SK-N-SH (cell line): ENCODE measurements at regions not wholly inside any gene's neighbourhood (a gene's known extent, or its start where the extent isn't known, plus 50 kb on each side); places are given as distances from the start of the nearest gene placed in this dataset.

Experiments
- CTCF ChIA-PET: fragments of 300-600, 350-600 bp; formaldehyde crosslinking; extraction: SDS; loops from one replicate; lab custom pipeline; 2021; lab: Yijun Ruan, JAX
- POLR2A ChIA-PET: fragments of 350-600 bp; sonication (Branson Sonifier 250); formaldehyde crosslinking; extraction: SDS; loops from one replicate; lab custom pipeline; 2020; ENCODE audit warnings: antibody characterized with exemption, inconsistent platforms; lab: Yijun Ruan, JAX
- DNase-seq: peaks from one replicate; pipeline ENCODE4 v3.0.0; 2012
- H2AFZ ChIP-seq: fragments of 200-600 bp; sonication (generic); 2 replicates; pipeline ENCODE4 v1.8.1; 2016; ENCODE audit warnings: antibody characterized with exemption, mild to moderate bottlenecking, low read depth
- H3F3A ChIP-seq: fragments of 200-600 bp; sonication (generic); replicated peaks from 2 replicates; pipeline ENCODE3; 2016; ENCODE audit warnings: antibody characterized with exemption, mild to moderate bottlenecking; ENCODE audit not compliant: insufficient read depth
- H3K27ac ChIP-seq, 2 experiments: fragments of 200-500 bp in 1 of 2; fragments of 200-600 bp in 1 of 2; sonication (Bioruptor generic) in 1 of 2; sonication (generic), shearing (Covaris generic) in 1 of 2; 2 replicates each; pipeline versions ENCODE4 v1.5.1 to v1.6.1; 2014 to 2016; ENCODE audit warnings: low read depth in 2 of 2, inconsistent platforms in 1 of 2, low read length in 1 of 2, mild to moderate bottlenecking in 1 of 2, mixed read lengths in 1 of 2
- H3K27me3 ChIP-seq: fragments of 200-600 bp; sonication (generic), shearing (Covaris generic); 2 replicates; pipeline ENCODE4 v1.6.1; 2016; ENCODE audit warnings: mixed run types; ENCODE audit not compliant: insufficient read depth
- H3K36me3 ChIP-seq, 2 experiments: fragments of 200-500 bp in 1 of 2; fragments of 200-600 bp in 1 of 2; sonication (Bioruptor generic) in 1 of 2; sonication (generic) in 1 of 2; replicated peaks in 1 of 2; 2 replicates each; pipeline versions ENCODE3 to v1.5.1; 2014 to 2016; ENCODE audit warnings: low read length in 1 of 2, mild to moderate bottlenecking in 1 of 2; ENCODE audit not compliant: insufficient read depth in 2 of 2, control insufficient read depth in 1 of 2
- H3K4me1 ChIP-seq, 2 experiments: fragments of 200-500 bp in 1 of 2; fragments of 200-600 bp in 1 of 2; sonication (Bioruptor generic) in 1 of 2; sonication (generic), shearing (Covaris generic) in 1 of 2; 2 replicates each; pipeline versions ENCODE4 v1.5.1 to v1.6.1; 2014 to 2016; ENCODE audit warnings: low read depth in 1 of 2, low read length in 1 of 2, mixed run types in 1 of 2; ENCODE audit not compliant: insufficient read depth in 2 of 2, control insufficient read depth in 1 of 2
- H3K4me2 ChIP-seq: fragments of 200-600 bp; sonication (generic), shearing (Covaris generic); 2 replicates; pipeline ENCODE4 v1.6.1; 2017; ENCODE audit warnings: mixed run types
- H3K4me3 ChIP-seq, 2 experiments: fragments of 200-500 bp in 1 of 2; fragments of 200-600 bp in 1 of 2; sonication (Bioruptor generic) in 1 of 2; sonication (generic), shearing (Covaris generic) in 1 of 2; 2 replicates each; pipeline versions ENCODE4 v1.5.1 to v1.8.1; 2014 to 2016; ENCODE audit warnings: low read depth in 2 of 2, inconsistent platforms in 1 of 2, low read length in 1 of 2, mild to moderate bottlenecking in 1 of 2, mixed read lengths in 1 of 2, moderate library complexity in 1 of 2
- H3K79me2 ChIP-seq: fragments of 200-600 bp; sonication (generic); 2 replicates; pipeline ENCODE4 v1.8.1; 2017; ENCODE audit warnings: mild to moderate bottlenecking; ENCODE audit not compliant: insufficient read depth
- H3K9ac ChIP-seq: fragments of 200-600 bp; sonication (generic); 2 replicates; pipeline ENCODE4 v1.6.1; 2017; ENCODE audit warnings: mixed run types
- H3K9me2 ChIP-seq: fragments of 200-600 bp; sonication (generic); 2 replicates; pipeline ENCODE4 v1.6.1; 2017; ENCODE audit warnings: mixed run types
- H3K9me3 ChIP-seq: fragments of 200-600 bp; sonication (generic); 2 replicates; pipeline ENCODE4 v1.6.1; 2017; ENCODE audit warnings: mixed run types, mild to moderate bottlenecking, moderate library complexity
- H4K20me1 ChIP-seq: fragments of 200-600 bp; sonication (generic); 2 replicates; pipeline ENCODE4 v1.6.1; 2017; ENCODE audit warnings: mild to moderate bottlenecking, mixed run types; ENCODE audit not compliant: insufficient read depth
- EZH2phosphoT487 ChIP-seq: fragments of 200-600 bp; sonication (generic); IDR thresholded peaks from 2 replicates; pipeline ENCODE4 v1.6.1; 2017; ENCODE audit warnings: low read depth, mixed run types, mild to moderate bottlenecking, antibody characterized with exemption, moderate library complexity, borderline replicate concordance
- FOSL2 ChIP-seq: IDR thresholded peaks from 2 replicates; pipeline ENCODE4 v1.4.0; 2012; ENCODE audit warnings: low read depth, mild to moderate bottlenecking, moderate library complexity, borderline replicate concordance
- TCF12 ChIP-seq: IDR thresholded peaks from 2 replicates; pipeline ENCODE4 v1.4.0; 2012
- TEAD4 ChIP-seq: IDR thresholded peaks from 2 replicates; pipeline ENCODE4 v1.4.0; 2012; ENCODE audit warnings: mild to moderate bottlenecking, borderline replicate concordance; ENCODE audit not compliant: insufficient read depth
- WGBS: methylation state at CpG from one replicate; pipeline ENCODE4 v1.1.6; 2017; ENCODE audit warnings: low lambda C conversion rate; 5-methylcytosine and 5-hydroxymethylcytosine counted together
- TF ChIP-seq, protein P1 (sequence below): IDR thresholded peaks from 2 replicates; pipeline ENCODE4 v1.4.0; 2012; ENCODE audit warnings: low read depth, borderline replicate concordance
- TF ChIP-seq, protein P2 (sequence below): fragments of 150-350 bp; IDR thresholded peaks from 2 replicates; pipeline ENCODE4 v1.6.1; 2016; ENCODE audit warnings: mild to moderate bottlenecking, low read depth, low read length
- TF ChIP-seq, protein P3 (sequence below): IDR thresholded peaks from 2 replicates; pipeline ENCODE4 v1.4.0; 2012; ENCODE audit warnings: low read depth, borderline replicate concordance

- no peak overlapping the region for H2AFZ ChIP-seq
- no peaks in the 10 kb centered on the region for H3K79me2 ChIP-seq
- CTCF ChIA-PET: interaction anchor here (0.9 to 1.3 kb wide), 3 partner anchors 9 to 549 kb away, joined by 3 to 5 read pairs (median 5); no protein-coding TSS in a partner anchor
- no peaks in the 10 kb centered on the region for H4K20me1 ChIP-seq
- TF ChIP-seq, protein P1, sequence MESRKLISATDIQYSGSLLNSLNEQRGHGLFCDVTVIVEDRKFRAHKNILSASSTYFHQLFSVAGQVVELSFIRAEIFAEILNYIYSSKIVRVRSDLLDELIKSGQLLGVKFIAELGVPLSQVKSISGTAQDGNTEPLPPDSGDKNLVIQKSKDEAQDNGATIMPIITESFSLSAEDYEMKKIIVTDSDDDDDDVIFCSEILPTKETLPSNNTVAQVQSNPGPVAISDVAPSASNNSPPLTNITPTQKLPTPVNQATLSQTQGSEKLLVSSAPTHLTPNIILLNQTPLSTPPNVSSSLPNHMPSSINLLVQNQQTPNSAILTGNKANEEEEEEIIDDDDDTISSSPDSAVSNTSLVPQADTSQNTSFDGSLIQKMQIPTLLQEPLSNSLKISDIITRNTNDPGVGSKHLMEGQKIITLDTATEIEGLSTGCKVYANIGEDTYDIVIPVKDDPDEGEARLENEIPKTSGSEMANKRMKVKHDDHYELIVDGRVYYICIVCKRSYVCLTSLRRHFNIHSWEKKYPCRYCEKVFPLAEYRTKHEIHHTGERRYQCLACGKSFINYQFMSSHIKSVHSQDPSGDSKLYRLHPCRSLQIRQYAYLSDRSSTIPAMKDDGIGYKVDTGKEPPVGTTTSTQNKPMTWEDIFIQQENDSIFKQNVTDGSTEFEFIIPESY: no peak
- TF ChIP-seq, protein P2, sequence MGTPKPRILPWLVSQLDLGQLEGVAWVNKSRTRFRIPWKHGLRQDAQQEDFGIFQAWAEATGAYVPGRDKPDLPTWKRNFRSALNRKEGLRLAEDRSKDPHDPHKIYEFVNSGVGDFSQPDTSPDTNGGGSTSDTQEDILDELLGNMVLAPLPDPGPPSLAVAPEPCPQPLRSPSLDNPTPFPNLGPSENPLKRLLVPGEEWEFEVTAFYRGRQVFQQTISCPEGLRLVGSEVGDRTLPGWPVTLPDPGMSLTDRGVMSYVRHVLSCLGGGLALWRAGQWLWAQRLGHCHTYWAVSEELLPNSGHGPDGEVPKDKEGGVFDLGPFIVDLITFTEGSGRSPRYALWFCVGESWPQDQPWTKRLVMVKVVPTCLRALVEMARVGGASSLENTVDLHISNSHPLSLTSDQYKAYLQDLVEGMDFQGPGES: no peak
- TF ChIP-seq EZH2phosphoT487 (no peak), FOSL2 (no peak)
- no peak for DNase-seq
- POLR2A ChIA-PET: no interaction called here
- H3K9me2 ChIP-seq: no peaks in the 10 kb centered on the region
- 59% methylated on average over 10 of the region's 11 CpGs for WGBS
- no peak overlapping the region for H3K9ac ChIP-seq
- peaks cover 31% of the 10 kb centered on the region; the same call in 1 of the 2 replicates for H3K27me3 ChIP-seq
- no peak overlapping the region for H3K27ac ChIP-seq
- peaks cover 4 to 6% of the 10 kb centered on the region in 2 experiments; a peak in 3 of 4 replicates for H3K4me1 ChIP-seq
- H3K9me3 ChIP-seq: no peaks in the 10 kb centered on the region; the same call in 1 of the 2 replicates
- H3K36me3 ChIP-seq: no peaks in the 10 kb centered on the region
- no peak overlapping the region for H3K4me3 ChIP-seq
- no peak overlapping the region for H3K4me2 ChIP-seq
- H3F3A ChIP-seq: no peaks in the 10 kb centered on the region
These were observed 182.5 kb downstream of the OPA1 start for GRCh38 chr3:193775421-193776077.

- peaks cover 10 to 17% of the 10 kb centered on the region in 2 experiments; a peak in 3 of 4 replicates for H3K4me1 ChIP-seq
- H3K4me2 ChIP-seq: no peak overlapping the region
- no peaks in the 10 kb centered on the region for H3K36me3 ChIP-seq
- no peak overlapping the region for H2AFZ ChIP-seq
- 57% methylated on average over 7 of the region's 7 CpGs for WGBS
- peaks cover under 1% of the 10 kb centered on the region for H3F3A ChIP-seq
- no peaks in the 10 kb centered on the region for H3K9me2 ChIP-seq
- no peak overlapping the region for H3K4me3 ChIP-seq
- CTCF ChIA-PET: interaction anchor here (0.6 to 13.1 kb wide), 6 partner anchors 10 to 1456 kb away, joined by 3 to 246 read pairs (median 4); no protein-coding TSS in a partner anchor
- H3K9me3 ChIP-seq: no peaks in the 10 kb centered on the region; the same call in 1 of the 2 replicates
- DNase-seq: no peak
- H4K20me1 ChIP-seq: no peaks in the 10 kb centered on the region
- no peak for TF ChIP-seq TEAD4
- TF ChIP-seq, protein P3, sequence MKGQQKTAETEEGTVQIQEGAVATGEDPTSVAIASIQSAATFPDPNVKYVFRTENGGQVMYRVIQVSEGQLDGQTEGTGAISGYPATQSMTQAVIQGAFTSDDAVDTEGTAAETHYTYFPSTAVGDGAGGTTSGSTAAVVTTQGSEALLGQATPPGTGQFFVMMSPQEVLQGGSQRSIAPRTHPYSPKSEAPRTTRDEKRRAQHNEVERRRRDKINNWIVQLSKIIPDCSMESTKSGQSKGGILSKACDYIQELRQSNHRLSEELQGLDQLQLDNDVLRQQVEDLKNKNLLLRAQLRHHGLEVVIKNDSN: no peak
- TF ChIP-seq TCF12: no peak
- no peak overlapping the region for H3K9ac ChIP-seq
- peaks cover 31% of the 10 kb centered on the region; the same call in 1 of the 2 replicates for H3K27me3 ChIP-seq
- no peak overlapping the region for H3K27ac ChIP-seq
- POLR2A ChIA-PET: no interaction called here
- no peaks in the 10 kb centered on the region for H3K79me2 ChIP-seq
These were observed 183.8 kb downstream of the OPA1 start for GRCh38 chr3:193776626-193777358.
